WTC11 (cell line): ENCODE measurements at regions not wholly inside any gene's neighbourhood (a gene's known extent, or its start where the extent isn't known, plus 50 kb on each side); places are given as distances from the start of the nearest gene placed in this dataset.

Experiments
- ATF3 ChIP-seq: sonication (generic); formaldehyde crosslinking; conservative IDR thresholded peaks from 2 replicates; pipeline ENCODE4 v1.8.1; 2022; ENCODE audit warnings: mild to moderate bottlenecking, missing genetic modification reagents
- FOXP4 ChIP-seq: sonication (generic); formaldehyde crosslinking; IDR thresholded peaks from 2 replicates; pipeline ENCODE4 v1.8.0; 2022; ENCODE audit warnings: mild to moderate bottlenecking, missing genetic modification reagents
- GTF2I ChIP-seq: fragments of 250-450 bp; sonication (Bioruptor Pico); conservative IDR thresholded peaks from 2 replicates; pipeline ENCODE4 v1.4.0; 2021; ENCODE audit warnings: mild to moderate bottlenecking
- KAT7 ChIP-seq: sonication (generic); formaldehyde crosslinking; IDR thresholded peaks from 2 replicates; pipeline ENCODE4 v1.8.1; 2023; ENCODE audit warnings: missing genetic modification reagents, mild to moderate bottlenecking, borderline replicate concordance
- MXD4 ChIP-seq: fragments of 250-450 bp; sonication (Bioruptor Pico); IDR thresholded peaks from 2 replicates; pipeline ENCODE4 v1.8.0; 2021; ENCODE audit warnings: mild to moderate bottlenecking, moderate library complexity, borderline replicate concordance
- NR2C2 ChIP-seq: sonication (generic); formaldehyde crosslinking; IDR thresholded peaks from 2 replicates; pipeline ENCODE4 v1.8.0; 2022; ENCODE audit warnings: mild to moderate bottlenecking, missing genetic modification reagents
- SOX15 ChIP-seq: fragments of 250-450 bp; sonication (Bioruptor Pico); IDR thresholded peaks from 2 replicates; pipeline ENCODE4 v1.9.0; 2021; ENCODE audit warnings: mild to moderate bottlenecking
- TEAD4 ChIP-seq: sonication (generic); formaldehyde crosslinking; IDR thresholded peaks from 2 replicates; pipeline ENCODE4 v1.8.0; 2022; ENCODE audit warnings: mild to moderate bottlenecking, missing genetic modification reagents
- ZNF138 ChIP-seq: sonication (generic); formaldehyde crosslinking; conservative IDR thresholded peaks from 2 replicates; pipeline ENCODE4 v1.8.1; 2022; ENCODE audit warnings: mild to moderate bottlenecking, moderate library complexity, missing genetic modification reagents
- TF ChIP-seq, protein P1 (sequence below): fragments of 200-600 bp; IDR thresholded peaks from 2 replicates; pipeline ENCODE4 v1.8.0; 2022; ENCODE audit warnings: antibody characterized with exemption
- TF ChIP-seq, protein P2 (sequence below): sonication (generic); formaldehyde crosslinking; IDR thresholded peaks from 2 replicates; pipeline ENCODE4 v1.8.1; 2022; ENCODE audit warnings: missing genetic modification reagents, borderline replicate concordance

GRCh38 chr6:169316651-169317050, 63.0 kb upstream of the THBS2 start:
- TF ChIP-seq, protein P1, sequence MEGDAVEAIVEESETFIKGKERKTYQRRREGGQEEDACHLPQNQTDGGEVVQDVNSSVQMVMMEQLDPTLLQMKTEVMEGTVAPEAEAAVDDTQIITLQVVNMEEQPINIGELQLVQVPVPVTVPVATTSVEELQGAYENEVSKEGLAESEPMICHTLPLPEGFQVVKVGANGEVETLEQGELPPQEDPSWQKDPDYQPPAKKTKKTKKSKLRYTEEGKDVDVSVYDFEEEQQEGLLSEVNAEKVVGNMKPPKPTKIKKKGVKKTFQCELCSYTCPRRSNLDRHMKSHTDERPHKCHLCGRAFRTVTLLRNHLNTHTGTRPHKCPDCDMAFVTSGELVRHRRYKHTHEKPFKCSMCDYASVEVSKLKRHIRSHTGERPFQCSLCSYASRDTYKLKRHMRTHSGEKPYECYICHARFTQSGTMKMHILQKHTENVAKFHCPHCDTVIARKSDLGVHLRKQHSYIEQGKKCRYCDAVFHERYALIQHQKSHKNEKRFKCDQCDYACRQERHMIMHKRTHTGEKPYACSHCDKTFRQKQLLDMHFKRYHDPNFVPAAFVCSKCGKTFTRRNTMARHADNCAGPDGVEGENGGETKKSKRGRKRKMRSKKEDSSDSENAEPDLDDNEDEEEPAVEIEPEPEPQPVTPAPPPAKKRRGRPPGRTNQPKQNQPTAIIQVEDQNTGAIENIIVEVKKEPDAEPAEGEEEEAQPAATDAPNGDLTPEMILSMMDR, result no peak
- TF ChIP-seq MXD4 (CRISPR knock-in tag) (no peak), GTF2I (no peak), ZNF138 (no peak), KAT7 (no peak), ATF3 (CRISPR knock-in tag) (no peak), NR2C2 (CRISPR knock-in tag) (no peak), FOXP4 (CRISPR knock-in tag) (no peak), TEAD4 (no peak), SOX15 (CRISPR knock-in tag) (no peak)
- TF ChIP-seq, protein P2, sequence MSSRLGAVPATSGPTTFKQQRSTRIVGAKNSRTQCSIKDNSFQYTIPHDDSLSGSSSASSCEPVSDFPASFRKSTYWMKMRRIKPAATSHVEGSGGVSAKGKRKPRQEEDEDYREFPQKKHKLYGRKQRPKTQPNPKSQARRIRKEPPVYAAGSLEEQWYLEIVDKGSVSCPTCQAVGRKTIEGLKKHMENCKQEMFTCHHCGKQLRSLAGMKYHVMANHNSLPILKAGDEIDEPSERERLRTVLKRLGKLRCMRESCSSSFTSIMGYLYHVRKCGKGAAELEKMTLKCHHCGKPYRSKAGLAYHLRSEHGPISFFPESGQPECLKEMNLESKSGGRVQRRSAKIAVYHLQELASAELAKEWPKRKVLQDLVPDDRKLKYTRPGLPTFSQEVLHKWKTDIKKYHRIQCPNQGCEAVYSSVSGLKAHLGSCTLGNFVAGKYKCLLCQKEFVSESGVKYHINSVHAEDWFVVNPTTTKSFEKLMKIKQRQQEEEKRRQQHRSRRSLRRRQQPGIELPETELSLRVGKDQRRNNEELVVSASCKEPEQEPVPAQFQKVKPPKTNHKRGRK (CRISPR knock-in tag), result no peak
